Tibial nerve (tissue), 4 donors: ENCODE measurements at regions not wholly inside any gene's neighbourhood (a gene's known extent, or its start where the extent isn't known, plus 50 kb on each side); places are given as distances from the start of the nearest gene placed in this dataset.

Source experiments
- EP300 ChIP-seq, 2 donors: sonication (generic); formaldehyde crosslinking; IDR thresholded peaks; one replicate each; pipeline ENCODE4 v1.6.1; 2017; ENCODE audit warnings: antibody characterized with exemption in 2 of 2, mild to moderate bottlenecking in 1 of 2
- POLR2A ChIP-seq, 2 donors: fragments of 450-650 bp; IDR thresholded peaks; one replicate each; pipeline ENCODE4 v1.6.1; 2017; ENCODE audit warnings: antibody characterized with exemption in 2 of 2, mild to moderate bottlenecking in 2 of 2, moderate library complexity in 2 of 2
- TF ChIP-seq, protein P1 (sequence below), 5 experiments: fragments of 200-600 bp in 3 of 5; fragments of 450-650 bp in 2 of 5; sonication (generic) in 3 of 5; IDR thresholded peaks; one replicate each; pipeline ENCODE4 v1.5.1; 2016 to 2019; ENCODE audit warnings: antibody characterized with exemption in 5 of 5, mild to moderate bottlenecking in 3 of 5, moderate library complexity in 2 of 5

DNA sequence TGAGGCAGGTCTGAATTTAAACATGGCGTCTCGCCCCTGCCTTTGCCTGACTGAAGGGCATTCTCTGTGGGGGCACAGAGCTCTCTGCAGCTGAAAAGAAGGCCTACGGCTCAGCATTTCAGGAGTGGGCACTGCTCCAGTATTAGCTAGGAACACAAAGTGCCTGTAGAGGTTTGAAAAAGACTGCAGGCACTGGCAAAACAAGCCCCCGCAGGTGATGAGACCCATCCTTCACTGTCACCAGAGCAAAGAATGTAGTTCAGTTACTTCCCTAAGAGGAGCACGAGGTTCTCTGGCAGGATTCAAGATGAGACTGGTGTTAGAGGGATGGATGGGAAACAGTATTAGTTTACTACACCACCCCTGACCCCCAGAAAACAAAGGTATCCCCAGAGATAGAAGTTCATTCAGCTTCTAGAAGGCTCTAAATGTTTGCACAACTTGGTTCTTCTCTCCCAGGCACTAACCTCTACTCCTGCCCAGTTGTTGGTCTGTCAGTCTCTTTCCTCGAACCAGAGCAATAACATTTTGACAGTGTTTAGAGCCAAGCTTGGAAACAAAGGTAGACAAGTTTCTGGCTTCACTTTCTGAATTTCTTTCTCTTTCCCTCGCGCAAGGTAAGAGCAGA lies 101.9 kb upstream of the KCNE2 start:
- TF ChIP-seq, protein P1, sequence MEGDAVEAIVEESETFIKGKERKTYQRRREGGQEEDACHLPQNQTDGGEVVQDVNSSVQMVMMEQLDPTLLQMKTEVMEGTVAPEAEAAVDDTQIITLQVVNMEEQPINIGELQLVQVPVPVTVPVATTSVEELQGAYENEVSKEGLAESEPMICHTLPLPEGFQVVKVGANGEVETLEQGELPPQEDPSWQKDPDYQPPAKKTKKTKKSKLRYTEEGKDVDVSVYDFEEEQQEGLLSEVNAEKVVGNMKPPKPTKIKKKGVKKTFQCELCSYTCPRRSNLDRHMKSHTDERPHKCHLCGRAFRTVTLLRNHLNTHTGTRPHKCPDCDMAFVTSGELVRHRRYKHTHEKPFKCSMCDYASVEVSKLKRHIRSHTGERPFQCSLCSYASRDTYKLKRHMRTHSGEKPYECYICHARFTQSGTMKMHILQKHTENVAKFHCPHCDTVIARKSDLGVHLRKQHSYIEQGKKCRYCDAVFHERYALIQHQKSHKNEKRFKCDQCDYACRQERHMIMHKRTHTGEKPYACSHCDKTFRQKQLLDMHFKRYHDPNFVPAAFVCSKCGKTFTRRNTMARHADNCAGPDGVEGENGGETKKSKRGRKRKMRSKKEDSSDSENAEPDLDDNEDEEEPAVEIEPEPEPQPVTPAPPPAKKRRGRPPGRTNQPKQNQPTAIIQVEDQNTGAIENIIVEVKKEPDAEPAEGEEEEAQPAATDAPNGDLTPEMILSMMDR (IDR thresholded peaks at IDR 0.05), result no peak
- TF ChIP-seq POLR2A (IDR thresholded peaks at IDR 0.05), result no peak
- no peak for TF ChIP-seq EP300 (IDR thresholded peaks at IDR 0.05)
